Mammary epithelial cell (primary cell): ENCODE measurements at regions not wholly inside any gene's neighbourhood (a gene's known extent, or its start where the extent isn't known, plus 50 kb on each side); places are given as distances from the start of the nearest gene placed in this dataset.

Source experiments
- CTCF ChIP-seq, 2 donors: IDR thresholded peaks in 1 of 2; conservative IDR thresholded peaks in 1 of 2; 2 replicates each; pipeline ENCODE4 v1.5.1; 2011 to 2012; ENCODE audit warnings: inconsistent platforms in 2 of 2, low read length in 2 of 2, mild to moderate bottlenecking in 2 of 2, control low read depth in 1 of 2, low read depth in 1 of 2; ENCODE audit not compliant: insufficient read depth in 1 of 2; ENCODE audit errors: extremely low read depth in 1 of 2
- EZH2 ChIP-seq: IDR thresholded peaks from 2 replicates; pipeline ENCODE4 v1.6.1; 2012; ENCODE audit warnings: low read length, inconsistent platforms, borderline replicate concordance

- TF ChIP-seq CTCF (conservative IDR thresholded peaks at IDR 0.05 in 1 of 2, IDR thresholded peaks at IDR 0.05 in 1 of 2; ENCODE audit: extremely low read depth in 1 of 2, insufficient read depth in 1 of 2, low read depth in 1 of 2, low read length in 2 of 2) (no peak), EZH2 (no peak)
Observed at GRCh38 chr7:3233301-3233700, 67.8 kb upstream of the SDK1 start.
